ENCODE measurements at regions not wholly inside any gene's neighbourhood (a gene's known extent, or its start where the extent isn't known, plus 50 kb on each side); places are given as distances from the start of the nearest gene placed in this dataset.

GRCh38 chr9:113649054-113649453, 185.5 kb downstream of the RGS3 start:
- no peak for DNase-seq
- H3K36me3 ChIP-seq (replicated peaks; ENCODE audit: insufficient read depth, low read length) = no peaks in the 10 kb centered on the region
- TF ChIP-seq CTCF (IDR thresholded peaks at IDR 0.05; ENCODE audit: low read length) = no peak
- no peaks in the 10 kb centered on the region for H4K20me1 ChIP-seq (ENCODE audit: insufficient read depth, low read length)
- no peak overlapping the region for H3K27ac ChIP-seq (ENCODE audit: low read length)
- no peaks in the 10 kb centered on the region for H3K79me2 ChIP-seq (ENCODE audit: low read length)
- H2AFZ ChIP-seq (ENCODE audit: low read length) = no peak overlapping the region
- H3K4me2 ChIP-seq (ENCODE audit: low read depth, low read length) = no peak overlapping the region
- no peaks in the 10 kb centered on the region for H3F3A ChIP-seq (ENCODE audit: insufficient read depth, low read length)
- H3K4me3 ChIP-seq (ENCODE audit: low read length) = no peak overlapping the region
- H3K9ac ChIP-seq (ENCODE audit: low read length) = no peak overlapping the region
- no peaks in the 10 kb centered on the region for H3K4me1 ChIP-seq (ENCODE audit: low read length)
- H3K9me2 ChIP-seq (replicated peaks; ENCODE audit: insufficient read depth, low read length) = no peaks in the 10 kb centered on the region
- H3K9me3 ChIP-seq (replicated peaks; ENCODE audit: insufficient read depth, low read length) = no peaks in the 10 kb centered on the region
- no peaks in the 10 kb centered on the region for H3K27me3 ChIP-seq (replicated peaks; ENCODE audit: insufficient read depth, low read length)

GRCh38 chr9:113649855-113650206, 186.3 kb downstream of the RGS3 start:
- Histone ChIP-seq H3K4me2 (ENCODE audit: low read depth, low read length) (no peak overlapping the region), H3K36me3 (replicated peaks; ENCODE audit: insufficient read depth, low read length) (no peaks in the 10 kb centered on the region), H3K9me3 (replicated peaks; ENCODE audit: insufficient read depth, low read length) (no peaks in the 10 kb centered on the region), H3K9me2 (replicated peaks; ENCODE audit: insufficient read depth, low read length) (no peaks in the 10 kb centered on the region), H3K79me2 (ENCODE audit: low read length) (no peaks in the 10 kb centered on the region), H3K9ac (ENCODE audit: low read length) (no peak overlapping the region), H3K4me3 (ENCODE audit: low read length) (no peak overlapping the region), H4K20me1 (ENCODE audit: insufficient read depth, low read length) (no peaks in the 10 kb centered on the region), H3K27ac (ENCODE audit: low read length) (no peak overlapping the region), H3K27me3 (replicated peaks; ENCODE audit: insufficient read depth, low read length) (no peaks in the 10 kb centered on the region), H2AFZ (ENCODE audit: low read length) (no peak overlapping the region), H3K4me1 (ENCODE audit: low read length) (no peaks in the 10 kb centered on the region), H3F3A (ENCODE audit: insufficient read depth, low read length) (no peaks in the 10 kb centered on the region)
- DNase-seq = no peak
- TF ChIP-seq CTCF (IDR thresholded peaks at IDR 0.05; ENCODE audit: low read length) (no peak), EZH2 (optimal IDR thresholded peaks at IDR 0.05; ENCODE audit: low read depth, low read length) (no peak), EZH2phosphoT487 (IDR thresholded peaks at IDR 0.05; ENCODE audit: low read length) (no peak)

GRCh38 chr9:113650207-113651131, 186.9 kb downstream of the RGS3 start:
- 0 out of 2 replicates have a peak overlapping the region, but pooled peaks have one; percentile 17 for H2AFZ ChIP-seq (ENCODE audit: low read length)
- no peaks in the 10 kb centered on the region for H3K79me2 ChIP-seq (ENCODE audit: low read length)
- no peaks in the 10 kb centered on the region for H3K27me3 ChIP-seq (replicated peaks; ENCODE audit: insufficient read depth, low read length)
- no peaks in the 10 kb centered on the region for H3K9me3 ChIP-seq (replicated peaks; ENCODE audit: insufficient read depth, low read length)
- no peaks in the 10 kb centered on the region for H3K4me1 ChIP-seq (ENCODE audit: low read length)
- no peak overlapping the region for H3K27ac ChIP-seq (ENCODE audit: low read length)
- H3K4me2 ChIP-seq (ENCODE audit: low read depth, low read length) = no peak overlapping the region
- no peak overlapping the region for H3K4me3 ChIP-seq (ENCODE audit: low read length)
- no peaks in the 10 kb centered on the region for H3F3A ChIP-seq (ENCODE audit: insufficient read depth, low read length)
- no peaks in the 10 kb centered on the region for H3K36me3 ChIP-seq (replicated peaks; ENCODE audit: insufficient read depth, low read length)
- H3K9me2 ChIP-seq (replicated peaks; ENCODE audit: insufficient read depth, low read length) = no peaks in the 10 kb centered on the region
- DNase-seq = no peak
- H3K9ac ChIP-seq (ENCODE audit: low read length) = no peak overlapping the region
- H4K20me1 ChIP-seq (ENCODE audit: insufficient read depth, low read length) = no peaks in the 10 kb centered on the region
- TF ChIP-seq EZH2phosphoT487 (IDR thresholded peaks at IDR 0.05; ENCODE audit: low read length) (no peak), CTCF (IDR thresholded peaks at IDR 0.05; ENCODE audit: low read length) (no peak), EZH2 (optimal IDR thresholded peaks at IDR 0.05; ENCODE audit: low read depth, low read length) (no peak)

Measured in MM.1S (cell line).